K562 (cell line): ENCODE measurements at regions not wholly inside any gene's neighbourhood (a gene's known extent, or its start where the extent isn't known, plus 50 kb on each side); places are given as distances from the start of the nearest gene placed in this dataset.

Source experiments
- AFF4 ChIP-seq: sonication (generic); formaldehyde crosslinking; IDR thresholded peaks from 2 replicates; pipeline ENCODE4 v1.8.0; 2023; ENCODE audit warnings: mild to moderate bottlenecking, missing genetic modification reagents
- ARID2 ChIP-seq: fragments of 450-650 bp; IDR thresholded peaks from 2 replicates; pipeline ENCODE4 v1.6.1; 2017; ENCODE audit warnings: antibody characterized with exemption, mild to moderate bottlenecking
- DEAF1 ChIP-seq: fragments of 450-650 bp; formaldehyde crosslinking; IDR thresholded peaks from 2 replicates; pipeline ENCODE4 v1.4.0; 2020; ENCODE audit warnings: mild to moderate bottlenecking, moderate library complexity
- GATAD2A ChIP-seq: fragments of 450-650 bp; IDR thresholded peaks from 2 replicates; pipeline ENCODE4 v1.6.1; 2017
- HSF4 ChIP-seq: fragments of 250-450 bp; sonication (Bioruptor Pico); IDR thresholded peaks from 2 replicates; pipeline ENCODE4 v2.1.2; 2022; ENCODE audit warnings: mild to moderate bottlenecking, moderate library complexity, borderline replicate concordance
- KLF16 ChIP-seq: IDR thresholded peaks from 2 replicates; pipeline ENCODE4 v1.6.1; 2016; ENCODE audit warnings: antibody characterized with exemption
- NFE2 ChIP-seq: IDR thresholded peaks from 2 replicates; pipeline ENCODE4 v1.6.1; 2014; ENCODE audit warnings: antibody characterized with exemption, low read depth
- RAD21 ChIP-seq, 2 experiments: fragments of 250-450 bp in 1 of 2; fragments of 450-650 bp in 1 of 2; sonication (Bioruptor Pico) in 1 of 2; formaldehyde crosslinking in 1 of 2; IDR thresholded peaks in 1 of 2; conservative IDR thresholded peaks in 1 of 2; 2 replicates each; pipeline versions ENCODE4 v1.4.0 to v1.8.0; 2020 to 2022; ENCODE audit warnings: mild to moderate bottlenecking in 2 of 2, moderate library complexity in 1 of 2
- TOE1 ChIP-seq, 2 experiments: fragments of 450-650 bp in 1 of 2; sonication (generic) in 1 of 2; formaldehyde crosslinking in 1 of 2; IDR thresholded peaks; 2 replicates each; pipeline versions ENCODE4 v1.7.1 to v1.8.0; 2016 to 2022; ENCODE audit warnings: borderline replicate concordance in 2 of 2, mild to moderate bottlenecking in 2 of 2, antibody characterized with exemption in 1 of 2, inconsistent platforms in 1 of 2, low read depth in 1 of 2, missing genetic modification reagents in 1 of 2, moderate library complexity in 1 of 2
- ZNF436 ChIP-seq: fragments of 250-450, 450-650 bp; sonication (Bioruptor Pico); formaldehyde crosslinking; IDR thresholded peaks from 2 replicates; pipeline ENCODE4 v1.7.0; 2020; ENCODE audit warnings: mild to moderate bottlenecking
- ZNF695 ChIP-seq: fragments of 450-650 bp; formaldehyde crosslinking; IDR thresholded peaks from 2 replicates; pipeline ENCODE4 v1.4.0; 2020; ENCODE audit warnings: mild to moderate bottlenecking, moderate library complexity
- TF ChIP-seq, protein P1 (sequence below): fragments of 450-650 bp; IDR thresholded peaks from 2 replicates; pipeline ENCODE4 v1.7.1; 2018; ENCODE audit warnings: mild to moderate bottlenecking, low read depth; ENCODE audit not compliant: partially characterized antibody
- TF ChIP-seq, protein P2 (sequence below), 3 experiments: IDR thresholded peaks in 2 of 3; conservative IDR thresholded peaks in 1 of 3; 2 replicates each; pipeline ENCODE4 v1.5.1; 2011 to 2012; ENCODE audit warnings: low read length in 3 of 3, mild to moderate bottlenecking in 3 of 3, control low read depth in 2 of 3, improper control_type of control experiment in 1 of 3, inconsistent platforms in 1 of 3, low read depth in 1 of 3, mixed read lengths in 1 of 3, moderate library complexity in 1 of 3; ENCODE audit not compliant: insufficient read depth in 2 of 3
- TF ChIP-seq, protein P3 (sequence below): sonication (generic); formaldehyde crosslinking; IDR thresholded peaks from 2 replicates; pipeline ENCODE4 v1.8.0; 2022; ENCODE audit warnings: missing genetic modification reagents, mild to moderate bottlenecking, moderate library complexity, borderline replicate concordance

GRCh38 chr5:135186662-135187522, 152.9 kb upstream of the PITX1 start (continued):
- TF ChIP-seq, protein P1, sequence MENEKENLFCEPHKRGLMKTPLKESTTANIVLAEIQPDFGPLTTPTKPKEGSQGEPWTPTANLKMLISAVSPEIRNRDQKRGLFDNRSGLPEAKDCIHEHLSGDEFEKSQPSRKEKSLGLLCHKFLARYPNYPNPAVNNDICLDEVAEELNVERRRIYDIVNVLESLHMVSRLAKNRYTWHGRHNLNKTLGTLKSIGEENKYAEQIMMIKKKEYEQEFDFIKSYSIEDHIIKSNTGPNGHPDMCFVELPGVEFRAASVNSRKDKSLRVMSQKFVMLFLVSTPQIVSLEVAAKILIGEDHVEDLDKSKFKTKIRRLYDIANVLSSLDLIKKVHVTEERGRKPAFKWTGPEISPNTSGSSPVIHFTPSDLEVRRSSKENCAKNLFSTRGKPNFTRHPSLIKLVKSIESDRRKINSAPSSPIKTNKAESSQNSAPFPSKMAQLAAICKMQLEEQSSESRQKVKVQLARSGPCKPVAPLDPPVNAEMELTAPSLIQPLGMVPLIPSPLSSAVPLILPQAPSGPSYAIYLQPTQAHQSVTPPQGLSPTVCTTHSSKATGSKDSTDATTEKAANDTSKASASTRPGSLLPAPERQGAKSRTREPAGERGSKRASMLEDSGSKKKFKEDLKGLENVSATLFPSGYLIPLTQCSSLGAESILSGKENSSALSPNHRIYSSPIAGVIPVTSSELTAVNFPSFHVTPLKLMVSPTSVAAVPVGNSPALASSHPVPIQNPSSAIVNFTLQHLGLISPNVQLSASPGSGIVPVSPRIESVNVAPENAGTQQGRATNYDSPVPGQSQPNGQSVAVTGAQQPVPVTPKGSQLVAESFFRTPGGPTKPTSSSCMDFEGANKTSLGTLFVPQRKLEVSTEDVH = no peak
- no peak for TF ChIP-seq ZNF695 (CRISPR knock-in tag)
- TF ChIP-seq NFE2 = 0 out of 2 replicates have a peak, but pooled peaks have one; percentile 21
- TF ChIP-seq HSF4 (CRISPR knock-in tag) = no peak
- TF ChIP-seq ZNF436 (CRISPR knock-in tag) = no peak
- no peak; the same call in 1 of the 2 replicates for TF ChIP-seq KLF16
- TF ChIP-seq RAD21 (CRISPR knock-in tag; conservative IDR thresholded peaks at IDR 0.05 in 1 of 2, IDR thresholded peaks at IDR 0.05 in 1 of 2) = peak; percentile 66 to 81
- 0 out of 2 replicates have a peak, but pooled peaks have one; percentile 38 for TF ChIP-seq AFF4
- TF ChIP-seq, protein P2, sequence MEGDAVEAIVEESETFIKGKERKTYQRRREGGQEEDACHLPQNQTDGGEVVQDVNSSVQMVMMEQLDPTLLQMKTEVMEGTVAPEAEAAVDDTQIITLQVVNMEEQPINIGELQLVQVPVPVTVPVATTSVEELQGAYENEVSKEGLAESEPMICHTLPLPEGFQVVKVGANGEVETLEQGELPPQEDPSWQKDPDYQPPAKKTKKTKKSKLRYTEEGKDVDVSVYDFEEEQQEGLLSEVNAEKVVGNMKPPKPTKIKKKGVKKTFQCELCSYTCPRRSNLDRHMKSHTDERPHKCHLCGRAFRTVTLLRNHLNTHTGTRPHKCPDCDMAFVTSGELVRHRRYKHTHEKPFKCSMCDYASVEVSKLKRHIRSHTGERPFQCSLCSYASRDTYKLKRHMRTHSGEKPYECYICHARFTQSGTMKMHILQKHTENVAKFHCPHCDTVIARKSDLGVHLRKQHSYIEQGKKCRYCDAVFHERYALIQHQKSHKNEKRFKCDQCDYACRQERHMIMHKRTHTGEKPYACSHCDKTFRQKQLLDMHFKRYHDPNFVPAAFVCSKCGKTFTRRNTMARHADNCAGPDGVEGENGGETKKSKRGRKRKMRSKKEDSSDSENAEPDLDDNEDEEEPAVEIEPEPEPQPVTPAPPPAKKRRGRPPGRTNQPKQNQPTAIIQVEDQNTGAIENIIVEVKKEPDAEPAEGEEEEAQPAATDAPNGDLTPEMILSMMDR (IDR thresholded peaks at IDR 0.05 in 2 of 3, conservative IDR thresholded peaks at IDR 0.05 in 1 of 3; ENCODE audit: insufficient read depth in 2 of 3, low read depth in 1 of 3, low read length in 3 of 3) = peak; percentile 47 to 70 (median 56); a peak in 4 of 6 replicates
- TF ChIP-seq, protein P3, sequence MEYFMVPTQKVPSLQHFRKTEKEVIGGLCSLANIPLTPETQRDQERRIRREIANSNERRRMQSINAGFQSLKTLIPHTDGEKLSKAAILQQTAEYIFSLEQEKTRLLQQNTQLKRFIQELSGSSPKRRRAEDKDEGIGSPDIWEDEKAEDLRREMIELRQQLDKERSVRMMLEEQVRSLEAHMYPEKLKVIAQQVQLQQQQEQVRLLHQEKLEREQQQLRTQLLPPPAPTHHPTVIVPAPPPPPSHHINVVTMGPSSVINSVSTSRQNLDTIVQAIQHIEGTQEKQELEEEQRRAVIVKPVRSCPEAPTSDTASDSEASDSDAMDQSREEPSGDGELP = 0 out of 2 replicates have a peak, but pooled peaks have one; percentile 15
- TF ChIP-seq DEAF1 (CRISPR knock-in tag) = peak; percentile 43
- peak; percentile 86 for TF ChIP-seq ARID2
- TF ChIP-seq GATAD2A = 0 out of 2 replicates have a peak, but pooled peaks have one; percentile 52
- no peak for TF ChIP-seq TOE1 (IDR thresholded peaks at IDR 0.05; ENCODE audit: borderline replicate concordance)
- TF ChIP-seq TOE1 (CRISPR knock-in tag; IDR thresholded peaks at IDR 0.05; ENCODE audit: borderline replicate concordance, low read depth) = no peak
